A204.1 (cell line): ENCODE measurements at regions not wholly inside any gene's neighbourhood (a gene's known extent, or its start where the extent isn't known, plus 50 kb on each side); places are given as distances from the start of the nearest gene placed in this dataset.
"Not testable (repeated sequence)": the region's sequence is repeated elsewhere in the genome, so short reads cannot be mapped to it uniquely, and the experiment has no call there.

Experiments used
- FAIRE-seq: peaks from 2 replicates; lab custom pipeline; 2012; peaks lifted over from hg19 to GRCh38; lab: Jason Lieb, UNC

DNA sequence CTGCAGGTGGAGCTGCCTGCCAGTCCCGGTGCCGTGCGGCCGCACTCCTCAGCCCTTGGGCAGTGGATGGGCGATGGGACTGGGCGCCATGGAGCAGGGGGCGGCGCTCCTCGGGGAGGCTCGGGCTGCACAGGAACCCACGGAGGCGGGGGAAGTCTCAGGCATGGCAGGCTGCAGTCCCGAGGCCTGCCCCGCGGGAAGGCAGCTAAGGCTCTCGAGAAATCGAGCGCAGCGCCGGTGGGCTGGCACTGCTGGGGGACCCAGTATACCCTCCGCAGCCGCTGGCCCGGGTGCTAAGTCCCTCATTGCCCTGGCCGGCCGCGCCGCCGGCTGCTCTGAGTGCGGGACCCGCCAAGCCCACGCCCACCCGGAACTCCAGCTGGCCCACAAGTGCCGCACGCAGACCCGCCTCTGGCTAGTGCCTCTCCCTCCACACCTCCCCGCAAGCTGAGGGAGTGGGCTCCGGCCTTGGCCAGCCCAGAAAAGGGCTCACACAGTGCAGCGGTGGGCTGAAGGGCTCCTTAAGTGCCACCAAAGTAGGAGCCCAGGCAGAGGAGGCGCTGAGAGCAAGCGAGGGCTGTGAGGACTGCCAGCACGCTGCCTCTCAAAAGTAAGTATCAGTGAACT lies 875.8 kb downstream of the LRFN5 start:
- not testable (repeated sequence) for FAIRE-seq

DNA sequence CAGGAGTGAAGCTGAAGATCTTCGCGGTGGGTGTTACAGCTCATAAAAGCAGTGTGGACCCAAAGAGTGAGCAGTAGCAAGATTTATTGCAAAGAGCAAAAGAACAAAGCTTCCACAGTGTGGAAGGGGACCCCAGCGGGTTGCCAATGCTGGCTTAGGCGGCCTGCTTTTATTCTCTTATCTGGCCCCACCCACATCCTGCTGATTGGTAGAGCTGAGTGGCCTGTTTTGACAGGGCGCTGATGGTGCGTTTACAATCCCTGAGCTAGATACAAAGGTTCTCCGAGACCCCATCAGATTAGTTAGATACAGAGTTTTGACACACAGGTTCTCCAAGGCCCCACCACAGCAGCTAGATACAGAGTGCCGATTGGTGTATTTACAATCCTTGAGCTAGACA lies 875.0 kb downstream of the LRFN5 start:
- not testable (repeated sequence) for FAIRE-seq

- FAIRE-seq: no peak
Observed at GRCh38 chr14:42480255-42480654, 873.6 kb downstream of the LRFN5 start.

DNA sequence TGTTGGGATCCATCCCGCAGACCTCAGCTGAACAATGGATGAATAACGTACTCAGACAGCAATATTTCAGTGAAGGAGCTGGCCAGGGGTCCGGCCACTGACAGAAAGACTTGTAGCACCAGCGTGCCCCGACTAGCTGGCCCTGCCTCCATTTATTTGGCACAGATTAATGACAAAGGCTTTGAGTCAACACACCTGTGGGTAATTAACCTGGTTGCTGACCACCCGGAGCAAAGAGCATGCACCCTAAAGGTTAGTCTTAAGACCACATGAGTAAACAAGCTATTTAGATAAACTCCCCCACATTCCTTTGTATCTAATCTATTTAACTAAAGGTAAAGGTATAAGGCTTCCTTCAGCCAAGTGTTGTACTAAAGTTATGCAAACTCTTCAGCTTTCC lies 868.6 kb downstream of the LRFN5 start:
- no peak for FAIRE-seq

DNA sequence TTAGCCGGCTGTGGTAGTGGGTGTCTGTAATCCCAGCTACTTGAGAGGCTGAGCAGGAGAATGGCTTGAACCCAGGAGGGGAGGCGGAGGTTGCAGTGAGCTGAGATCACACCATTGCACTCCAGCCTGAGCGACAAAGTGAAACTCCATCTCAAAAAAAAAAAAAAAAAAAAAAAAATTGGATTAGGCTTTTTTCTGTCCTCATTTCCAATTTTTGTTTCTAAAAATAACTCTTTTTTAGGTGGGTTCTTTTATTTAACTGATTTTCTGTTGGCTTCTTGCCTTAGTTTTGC lies 863.7 kb downstream of the LRFN5 start:
- FAIRE-seq: no peak

GRCh38 chr14:42469637-42470426 lies 863.2 kb downstream of the LRFN5 start:
- no peak for FAIRE-seq

DNA sequence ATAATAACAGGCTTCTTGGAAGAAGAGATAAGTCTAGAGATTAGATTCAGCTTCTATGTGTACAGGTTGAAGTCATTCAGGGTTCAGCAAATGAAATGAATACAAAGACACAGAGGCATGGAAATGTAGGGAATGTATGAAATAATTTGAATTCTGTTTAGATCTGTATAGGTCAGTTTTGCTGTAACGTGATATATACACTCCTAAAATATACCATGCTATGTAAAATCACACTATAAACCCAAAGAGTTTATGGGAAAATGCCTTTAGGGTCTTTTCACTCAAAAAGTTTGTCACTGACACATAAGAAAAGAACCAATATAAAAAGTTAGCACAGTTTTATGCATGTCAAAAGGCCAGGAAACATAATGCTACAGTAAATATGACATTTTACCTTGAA lies 854.0 kb downstream of the LRFN5 start:
- no peak for FAIRE-seq

- no peak for FAIRE-seq
Observed at GRCh38 chr14:42459171-42459685, 852.6 kb downstream of the LRFN5 start.

DNA sequence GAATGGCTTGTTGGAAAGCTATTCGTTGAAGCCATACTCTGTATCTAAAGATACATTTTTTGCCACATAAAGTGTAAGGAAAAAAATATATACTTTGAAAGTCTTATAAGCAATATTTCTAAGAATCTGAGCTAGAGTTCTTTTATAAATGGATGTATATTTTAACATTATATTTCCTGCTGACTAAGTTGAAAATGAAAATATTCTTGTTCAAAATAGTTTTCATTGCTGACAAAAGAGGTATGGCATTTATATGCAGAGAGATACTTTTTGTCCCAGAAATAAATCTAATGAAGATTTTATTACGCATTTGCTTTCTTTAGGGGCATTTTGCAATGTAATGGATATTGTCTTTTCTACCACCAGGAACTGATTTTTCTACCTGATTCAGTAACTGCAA lies 834.9 kb downstream of the LRFN5 start:
- FAIRE-seq: no peak

- no peak for FAIRE-seq
Observed at GRCh38 chr14:42437809-42438208, 831.1 kb downstream of the LRFN5 start.

DNA sequence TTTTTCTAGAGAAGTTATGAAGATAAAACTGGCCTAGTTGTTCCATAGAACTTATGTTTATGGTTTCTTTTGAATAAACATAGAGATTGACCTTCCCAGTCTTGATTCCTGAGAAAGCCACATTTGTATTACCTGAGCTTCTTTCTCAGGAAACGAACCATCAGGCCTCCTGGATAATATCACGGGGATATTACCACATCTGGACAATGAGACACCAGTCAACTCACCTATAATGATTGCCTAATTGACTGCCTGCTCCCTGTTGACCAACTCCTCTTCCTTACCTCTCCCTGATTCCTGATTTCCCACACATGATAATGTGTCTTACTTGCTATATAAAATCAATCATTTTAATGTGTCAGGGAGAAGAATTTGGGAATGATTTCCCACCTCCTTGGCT lies 822.7 kb downstream of the LRFN5 start:
- FAIRE-seq: no peak

DNA sequence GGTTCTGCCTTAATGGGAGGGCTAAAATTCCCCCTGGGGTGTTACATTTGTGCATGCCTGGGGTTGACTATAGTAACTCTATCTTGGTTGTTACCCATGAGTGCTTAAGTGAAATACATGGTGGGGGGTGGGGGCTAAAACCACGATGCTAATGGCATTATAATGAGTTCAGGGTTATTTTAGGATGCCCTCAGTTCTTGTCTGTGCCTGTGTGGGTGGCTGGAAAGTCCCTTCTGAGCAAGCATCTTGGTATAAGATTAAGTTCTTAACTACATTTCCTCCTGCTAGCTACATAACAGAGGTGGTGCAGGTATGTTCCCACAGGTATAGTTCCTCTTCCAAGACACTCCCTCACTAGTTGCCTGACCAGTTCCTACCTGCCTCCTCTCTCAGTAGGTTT lies 822.3 kb downstream of the LRFN5 start:
- FAIRE-seq: no peak

GRCh38 chr14:42424501-42424900 lies 817.8 kb downstream of the LRFN5 start:
- no peak for FAIRE-seq

DNA sequence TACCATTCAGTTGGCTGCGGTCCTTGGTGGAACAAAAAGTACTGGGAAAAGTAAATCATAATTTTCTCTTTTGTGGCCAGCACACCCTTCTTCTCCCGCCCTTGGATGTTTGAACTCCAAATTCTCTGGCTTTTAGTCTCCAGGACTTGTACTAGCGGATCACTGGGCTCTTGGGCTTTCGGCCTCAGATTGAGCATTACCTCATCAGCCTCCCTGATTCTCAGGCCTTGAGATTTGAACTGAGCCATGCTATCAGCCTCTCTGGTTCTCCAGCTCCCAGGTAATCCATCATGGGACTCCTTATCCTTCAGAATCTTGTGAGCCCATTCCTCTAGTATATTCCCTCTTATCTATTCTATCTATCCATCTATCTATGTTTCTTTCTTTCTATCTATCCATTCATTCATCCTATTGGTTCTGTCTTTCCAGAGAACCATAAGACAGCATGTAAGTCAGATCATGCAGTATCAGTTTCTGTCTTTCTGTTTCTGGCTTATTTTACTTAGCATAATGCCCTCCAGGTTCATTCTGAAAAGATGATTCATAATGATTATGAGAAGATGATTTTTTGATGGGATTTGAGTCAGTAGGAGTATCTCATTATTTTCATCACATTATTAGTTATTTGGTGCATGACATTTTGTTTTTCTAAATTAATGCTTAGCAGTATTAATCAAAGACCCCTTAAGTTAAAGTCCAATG lies 814.9 kb downstream of the LRFN5 start:
- no peak for FAIRE-seq

- peak; percentile 72 for FAIRE-seq
Observed at GRCh38 chr14:42420071-42420470, 813.4 kb downstream of the LRFN5 start.

DNA sequence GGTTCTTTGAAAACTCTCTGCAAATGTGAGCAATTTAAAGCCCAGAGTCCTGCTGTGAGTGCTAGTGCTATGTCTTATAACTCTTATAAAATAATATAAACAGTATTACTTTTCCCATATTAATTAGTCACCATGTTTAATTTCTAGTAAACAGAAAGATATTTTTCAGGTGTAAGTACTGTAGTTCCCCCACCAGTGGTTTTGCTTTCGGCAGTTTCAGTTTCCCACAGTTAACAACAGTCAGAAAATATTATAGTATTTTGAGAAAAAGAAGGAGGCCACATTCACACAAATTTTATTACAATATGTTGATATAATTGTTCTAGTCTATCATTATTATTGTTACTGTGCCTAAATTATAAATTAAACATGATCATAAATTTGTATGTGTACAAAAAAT lies 800.5 kb downstream of the LRFN5 start:
- no peak for FAIRE-seq

- no peak for FAIRE-seq
Observed at GRCh38 chr14:42391146-42391834, 784.6 kb downstream of the LRFN5 start.

DNA sequence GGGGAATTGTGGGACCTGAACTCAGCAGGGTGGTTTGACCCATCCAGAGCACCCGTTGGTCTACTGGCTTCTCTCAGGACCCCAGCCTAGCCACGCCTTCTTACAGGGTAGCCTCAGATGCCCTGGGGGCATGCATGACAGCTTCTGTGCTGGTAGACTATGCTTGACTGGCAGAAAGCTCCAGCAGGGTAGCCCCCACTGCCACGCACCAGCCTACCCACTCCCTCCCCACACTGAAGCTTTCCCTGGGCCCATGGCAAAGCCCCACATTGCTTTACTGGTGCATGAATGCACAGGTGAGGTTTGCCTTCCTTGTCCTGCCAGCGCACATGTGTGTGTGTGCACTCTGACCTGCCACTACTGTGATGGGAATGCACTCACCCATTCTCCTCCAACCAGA lies 772.2 kb downstream of the LRFN5 start:
- no peak for FAIRE-seq

GRCh38 chr14:42378274-42378673 lies 771.6 kb downstream of the LRFN5 start:
- no peak for FAIRE-seq

DNA sequence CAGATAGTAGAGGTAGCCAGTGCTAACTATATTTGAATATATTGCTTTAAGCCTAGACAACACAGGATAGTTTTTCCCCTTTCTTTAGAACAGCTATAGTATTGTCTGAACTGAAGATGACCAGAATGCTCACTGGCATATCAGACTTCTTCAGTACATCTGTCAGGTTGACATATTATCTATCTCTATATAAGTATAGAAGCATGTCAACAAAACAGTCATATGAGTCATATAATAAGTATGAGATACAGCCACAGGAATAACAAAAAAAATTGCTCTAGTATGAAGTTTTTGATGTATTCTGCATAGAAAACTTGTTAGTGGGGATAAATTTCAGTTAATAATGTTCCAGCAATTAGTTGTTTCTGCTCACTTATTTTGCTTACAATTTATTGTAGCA lies 767.7 kb downstream of the LRFN5 start:
- no peak for FAIRE-seq

DNA sequence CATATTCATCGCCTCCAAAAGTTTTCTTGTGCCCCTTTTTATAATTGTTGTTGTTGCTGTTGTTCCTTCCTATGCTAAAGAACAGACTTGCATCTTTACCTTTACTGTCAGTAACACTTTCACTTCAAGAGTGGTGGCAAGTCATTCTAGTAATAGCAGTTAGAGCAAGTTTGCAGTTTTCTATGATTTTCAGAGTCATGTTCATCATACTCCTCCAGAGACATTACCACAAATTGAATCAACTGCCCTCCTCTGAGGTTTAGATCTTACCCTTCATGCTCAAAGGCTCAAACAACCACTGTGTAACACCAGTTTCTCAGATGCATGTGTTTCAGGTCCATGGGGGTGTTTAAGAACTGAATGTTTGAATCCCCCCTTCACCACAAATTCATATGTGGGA lies 763.4 kb downstream of the LRFN5 start:
- FAIRE-seq: no peak

- no peak for FAIRE-seq
Observed at GRCh38 chr14:42368234-42368633, 761.6 kb downstream of the LRFN5 start.

DNA sequence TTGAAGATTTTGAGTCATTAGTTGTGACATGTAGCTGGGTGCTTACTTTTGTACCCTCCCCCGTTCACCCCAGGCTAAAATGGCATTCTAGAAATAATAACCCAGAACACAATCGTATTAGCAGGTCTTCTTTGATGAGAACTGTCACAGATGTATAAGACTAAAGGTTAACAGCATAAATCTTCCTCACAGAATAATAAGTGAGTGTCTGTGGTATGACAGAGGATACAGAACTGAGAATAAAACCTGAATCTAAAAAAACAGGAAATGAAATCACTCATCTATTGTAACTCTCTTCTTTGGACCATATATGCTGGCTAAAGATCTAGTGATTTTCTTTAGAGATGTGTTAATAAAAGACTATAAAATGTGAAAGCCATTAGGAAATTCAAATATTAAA lies 746.6 kb downstream of the LRFN5 start:
- FAIRE-seq: no peak
